NCI-H187 treated with DMSO at 0.1 percent for 48 hours (cell line): ENCODE measurements at regions not wholly inside any gene's neighbourhood (a gene's known extent, or its start where the extent isn't known, plus 50 kb on each side); places are given as distances from the start of the nearest gene placed in this dataset.

ENCODE experiments used
- DNase-seq: peaks from one replicate; lab custom pipeline; 2025; lab: John Stamatoyannopoulos, UW

DNA sequence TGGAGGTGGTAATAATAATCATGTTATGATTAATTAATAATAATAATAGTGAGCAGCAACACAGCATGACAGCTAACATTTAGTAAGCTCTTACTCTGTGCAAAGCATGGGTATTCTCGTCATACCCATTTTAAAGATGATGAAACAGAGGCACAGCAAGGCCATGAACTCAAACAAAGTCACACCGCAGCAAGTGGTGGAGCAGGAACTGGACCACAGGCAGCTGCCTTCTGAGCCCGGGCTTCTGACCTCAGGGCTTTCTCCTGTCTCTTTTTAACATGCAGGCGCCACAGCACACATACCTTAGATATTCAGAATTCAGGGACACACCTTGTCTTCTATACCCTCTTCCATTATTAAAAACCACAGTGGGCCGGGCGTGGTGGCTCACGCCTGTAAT is 50.7 kb upstream of the SPATA12 start:
- no peak for DNase-seq

DNA sequence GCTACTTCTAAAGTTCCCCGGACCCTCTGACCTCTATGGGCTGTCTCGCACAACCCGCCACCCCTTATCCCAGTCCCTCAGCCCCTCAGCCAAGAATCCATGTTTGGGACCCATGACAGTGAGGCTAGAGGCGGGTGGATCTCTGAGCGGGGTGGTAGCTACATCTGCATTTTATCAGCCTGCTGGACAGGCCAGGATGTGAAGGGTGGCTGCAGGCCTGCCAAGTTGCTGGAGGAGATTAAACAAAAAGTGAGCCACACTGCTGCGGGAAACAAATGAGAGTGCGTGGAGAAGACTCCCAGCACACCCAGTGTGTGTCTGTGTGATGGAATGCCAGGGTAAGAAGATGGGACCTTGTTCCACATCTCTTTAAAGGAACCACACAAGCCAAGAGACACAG is 51.1 kb upstream of the SPATA12 start:
- DNase-seq: no peak

DNA sequence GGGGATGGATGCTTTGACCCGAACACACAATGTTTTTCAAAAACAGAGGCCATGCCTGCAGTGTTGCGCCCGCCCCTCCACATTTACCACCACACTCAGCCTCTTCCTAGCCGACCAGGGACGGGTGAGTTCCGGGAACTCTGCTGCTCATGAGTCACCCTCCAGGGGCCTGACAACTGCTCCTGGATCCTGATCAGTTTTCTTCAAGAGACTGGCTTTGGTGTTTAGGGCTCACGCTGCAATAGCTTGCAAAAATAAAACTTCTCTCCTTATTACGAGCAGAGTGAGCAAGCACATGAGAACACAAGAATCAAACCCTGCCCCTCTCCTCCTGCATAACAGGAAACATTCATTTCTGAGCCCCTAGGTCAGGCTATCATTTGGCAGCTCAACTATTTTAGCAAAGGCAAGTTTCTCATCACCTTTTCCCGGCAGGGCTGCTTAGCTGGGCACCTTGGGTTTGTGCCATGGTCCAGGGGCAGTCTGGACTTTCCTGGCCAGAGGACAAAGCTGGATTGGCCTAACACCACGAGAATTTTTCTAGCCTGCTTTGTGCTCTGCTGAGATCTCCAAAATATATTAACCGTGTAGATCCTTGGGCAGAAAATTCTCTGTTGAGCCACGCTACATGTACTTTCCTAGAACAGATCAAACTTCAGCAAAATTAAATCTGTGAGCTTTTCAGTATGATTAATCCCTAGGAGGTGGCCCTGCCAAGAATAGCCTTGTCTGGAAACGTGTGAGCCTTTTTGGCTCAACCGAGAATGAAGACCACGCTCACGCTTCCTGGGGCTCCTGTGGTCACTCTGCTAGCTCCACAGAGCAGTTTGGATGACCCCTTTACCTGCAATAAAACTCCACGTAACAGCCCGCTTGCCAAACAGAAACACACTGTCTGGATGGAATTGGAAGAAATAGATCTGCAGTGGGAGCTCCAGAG is 52.7 kb upstream of the SPATA12 start:
- no peak for DNase-seq

DNA sequence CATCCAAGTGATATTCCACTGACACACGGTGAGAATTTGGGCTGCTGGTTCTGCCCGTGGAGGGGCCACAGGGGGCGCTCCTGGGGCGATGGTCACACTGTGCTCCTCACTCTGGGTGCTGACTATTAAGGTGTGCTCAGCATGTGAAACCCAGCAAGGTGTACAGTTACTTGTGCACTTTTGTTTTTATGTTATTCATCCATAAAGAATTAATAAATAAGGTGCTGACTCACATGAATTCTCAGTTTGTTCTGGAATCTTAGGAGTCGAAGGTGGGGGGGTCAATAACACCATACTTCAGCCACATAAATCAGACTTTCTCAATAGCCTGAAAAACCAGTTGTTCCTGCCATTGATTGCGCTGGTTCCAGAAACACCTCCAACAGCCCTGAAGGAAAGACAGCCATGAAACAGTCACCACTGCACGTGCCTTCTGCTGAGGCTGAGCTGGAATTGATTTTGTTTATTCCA is 53.5 kb upstream of the SPATA12 start:
- DNase-seq: no peak

DNA sequence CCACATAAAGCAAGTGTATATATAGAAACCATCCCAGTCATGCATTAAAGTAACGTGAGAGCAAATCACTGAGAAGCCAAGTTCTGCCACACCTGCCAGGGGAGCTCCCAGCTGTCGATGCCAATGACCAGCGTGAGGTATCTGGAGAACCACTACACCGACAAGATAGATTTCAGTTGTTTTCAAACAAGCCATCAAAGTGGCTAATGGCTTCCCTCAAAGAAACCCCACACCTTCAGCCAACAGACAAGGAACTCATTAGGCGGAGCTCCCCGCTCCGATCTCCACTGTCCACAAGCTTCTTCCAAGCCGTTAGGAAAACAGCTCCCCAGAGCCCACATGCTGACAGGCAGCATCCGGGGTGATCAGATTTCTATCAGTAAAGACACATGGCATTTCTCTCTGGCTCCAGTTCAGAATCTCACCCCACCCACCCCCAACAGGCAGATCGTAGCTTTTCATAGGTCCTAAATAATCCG is 54.2 kb upstream of the SPATA12 start:
- peak; percentile 68 for DNase-seq

DNA sequence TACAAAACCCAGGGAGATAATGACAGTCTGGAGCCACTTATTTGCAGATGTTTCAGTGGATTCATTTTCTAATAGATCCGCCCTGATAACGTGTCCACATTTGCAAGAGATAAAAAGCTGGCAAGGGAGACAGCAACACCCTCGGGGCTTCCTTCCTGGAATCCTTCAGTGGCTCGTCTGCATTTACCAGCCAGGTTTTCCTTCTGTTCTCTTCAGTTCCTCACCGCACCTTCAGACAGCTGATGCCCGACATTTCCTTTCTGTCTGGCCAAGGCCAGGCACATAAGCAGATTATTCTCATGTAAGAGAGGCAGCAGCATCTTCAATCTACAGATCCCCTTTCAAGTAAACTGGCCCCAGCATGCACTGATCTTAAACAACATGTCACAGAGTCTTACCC is 56.2 kb upstream of the SPATA12 start:
- no peak for DNase-seq

DNA sequence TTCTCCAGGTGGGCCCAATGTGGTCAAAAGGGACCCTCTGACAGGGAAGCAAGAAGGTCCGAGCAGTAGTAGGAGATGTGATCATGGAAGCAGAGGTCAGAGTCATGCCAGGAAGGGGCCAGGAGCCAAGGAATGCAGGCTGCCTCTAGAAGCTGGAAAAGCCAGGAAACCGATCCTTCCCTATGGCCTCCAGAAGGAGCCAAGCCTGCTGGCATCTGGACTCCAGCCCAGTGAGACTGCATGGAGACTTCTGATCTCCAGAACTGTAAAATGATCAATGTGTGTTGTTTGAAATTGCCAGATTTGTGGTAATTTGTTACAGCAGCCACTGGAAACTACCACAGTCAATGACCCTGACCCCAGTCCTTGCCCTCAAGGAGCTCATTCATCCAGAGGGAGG is 56.8 kb upstream of the SPATA12 start:
- DNase-seq: no peak

DNA sequence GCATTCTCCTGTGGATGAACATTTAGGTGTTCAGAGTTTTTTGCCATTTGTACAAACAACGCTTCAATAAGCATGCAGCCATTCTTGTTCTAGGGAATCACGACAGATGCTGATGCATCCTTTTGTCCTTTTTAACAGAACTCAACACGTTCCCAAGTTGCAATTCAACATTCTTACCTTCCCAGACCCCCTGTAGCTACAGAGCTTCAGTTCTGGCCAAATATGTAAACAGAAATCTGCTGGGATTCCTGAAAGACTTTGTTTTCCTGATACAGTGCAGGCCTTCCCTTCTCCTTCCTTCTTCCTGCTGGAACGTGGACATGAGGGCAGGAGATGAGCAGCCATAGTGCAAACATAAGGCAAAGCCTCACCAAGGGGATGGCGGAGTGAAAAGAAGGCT is 59.1 kb upstream of the SPATA12 start:
- no peak for DNase-seq

DNA sequence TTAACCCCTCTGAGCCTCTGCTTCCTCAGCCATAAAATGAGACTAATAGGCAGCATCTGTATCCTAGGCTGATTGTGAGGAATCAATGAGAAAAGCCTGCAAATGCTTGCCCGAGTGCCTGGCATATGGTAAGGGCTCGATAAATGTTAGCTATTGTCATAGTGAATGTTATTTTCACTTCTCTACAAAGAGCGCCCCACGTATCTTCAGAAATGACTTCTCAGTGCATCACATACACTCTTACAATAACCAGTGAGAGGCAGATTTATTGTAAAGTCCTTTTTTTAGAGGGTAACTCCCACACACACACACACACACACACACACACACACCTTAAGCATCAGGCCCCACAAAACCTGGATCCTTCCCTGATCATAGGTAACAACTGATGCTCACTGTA is 60.5 kb upstream of the SPATA12 start:
- DNase-seq: no peak

DNA sequence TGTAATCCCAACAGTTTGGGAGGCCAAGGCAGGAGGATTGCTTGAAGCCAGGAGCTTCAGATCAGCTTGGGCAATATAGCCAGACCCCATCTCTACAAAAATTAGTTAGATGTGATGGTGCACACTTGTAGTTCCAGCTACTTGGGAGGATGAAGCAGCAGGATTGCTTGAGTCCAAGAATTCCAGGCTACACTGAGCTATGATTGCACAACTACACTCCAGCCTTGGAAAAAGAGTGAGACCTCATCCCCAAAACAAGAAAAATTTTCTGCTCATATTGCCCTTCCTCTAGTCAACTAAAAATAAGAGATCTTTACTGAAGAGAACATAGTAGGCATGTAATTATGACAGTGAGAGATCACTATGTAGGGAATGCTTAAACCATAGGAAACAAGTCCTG is 60.9 kb upstream of the SPATA12 start:
- no peak for DNase-seq

DNA sequence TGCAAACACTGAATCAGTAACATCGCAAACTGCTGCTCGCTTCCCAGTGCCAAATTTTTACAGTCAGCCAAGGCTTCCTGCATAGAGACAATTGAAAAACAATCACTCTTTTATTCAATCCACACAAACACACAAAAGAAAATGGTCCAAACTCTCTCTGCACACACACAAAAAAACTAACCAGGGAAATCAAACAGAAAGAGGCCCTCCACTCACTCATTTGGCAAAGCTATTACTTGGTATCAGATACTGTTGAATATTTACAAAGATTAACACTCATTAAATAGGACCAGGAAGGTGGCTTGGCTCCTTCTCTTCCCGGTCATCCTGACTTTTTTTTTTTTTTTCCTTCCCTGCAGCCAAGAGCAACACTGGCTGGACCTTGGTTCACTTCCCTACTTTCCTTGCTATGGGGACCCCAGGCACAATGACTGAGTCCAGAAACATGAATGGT is 62.4 kb upstream of the SPATA12 start:
- DNase-seq: no peak

DNA sequence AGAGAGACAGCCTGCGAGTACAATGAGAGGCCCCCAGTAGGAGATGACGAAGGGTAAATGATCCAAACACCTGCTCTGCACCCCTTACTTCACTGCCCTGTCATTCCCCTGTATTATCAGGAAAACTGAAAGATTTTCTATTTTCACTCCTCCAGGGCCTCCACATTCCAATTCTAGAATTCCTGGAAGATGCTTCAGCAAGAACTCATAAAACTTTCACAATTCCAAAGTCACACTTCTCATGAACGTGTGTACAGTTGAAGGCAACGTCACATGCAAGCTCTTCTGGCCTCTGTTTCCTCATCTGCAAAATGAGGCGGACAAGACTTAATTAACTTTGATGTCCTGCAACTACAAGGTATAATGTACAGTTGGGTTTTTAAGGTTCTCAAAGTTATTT is 62.8 kb upstream of the SPATA12 start:
- no peak for DNase-seq

DNA sequence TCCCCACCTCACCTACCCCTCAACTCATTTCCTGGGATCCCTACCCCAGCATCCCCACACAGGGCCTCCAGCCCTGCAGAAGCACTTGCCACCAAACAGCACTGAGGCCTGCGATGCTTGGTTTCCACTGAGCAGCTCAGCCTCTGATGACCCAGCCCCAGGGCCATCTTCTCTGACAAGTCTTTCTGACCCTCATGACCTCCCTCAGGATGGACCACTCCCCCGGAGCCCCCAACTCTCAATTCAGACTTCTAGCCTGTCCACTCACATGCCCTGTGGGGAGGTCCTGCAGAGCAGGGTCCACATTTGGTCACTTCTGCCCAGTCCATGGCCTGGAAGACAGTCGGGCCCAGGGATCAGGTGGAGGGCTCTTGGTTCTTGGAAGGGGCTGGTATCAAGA is 63.4 kb upstream of the SPATA12 start:
- DNase-seq: no peak

DNA sequence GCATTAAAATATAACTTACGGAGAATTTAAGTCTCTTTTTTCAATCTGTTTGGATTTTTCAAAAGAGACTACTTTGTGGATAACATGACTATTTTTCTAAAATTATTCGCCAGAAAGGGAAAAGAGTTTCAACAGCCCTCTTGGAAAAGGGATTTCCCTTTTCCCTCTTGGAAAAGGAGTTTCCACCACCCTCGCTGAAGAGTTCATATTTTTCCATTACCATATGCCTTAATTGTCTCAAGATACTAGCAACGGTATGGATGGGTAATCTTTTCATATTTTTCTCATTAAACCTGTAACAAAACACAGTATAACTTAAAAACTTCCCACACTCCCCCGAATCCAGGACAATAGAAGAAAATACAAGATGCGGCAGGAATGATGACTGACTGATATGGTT is 66.1 kb upstream of the SPATA12 start:
- DNase-seq: no peak

DNA sequence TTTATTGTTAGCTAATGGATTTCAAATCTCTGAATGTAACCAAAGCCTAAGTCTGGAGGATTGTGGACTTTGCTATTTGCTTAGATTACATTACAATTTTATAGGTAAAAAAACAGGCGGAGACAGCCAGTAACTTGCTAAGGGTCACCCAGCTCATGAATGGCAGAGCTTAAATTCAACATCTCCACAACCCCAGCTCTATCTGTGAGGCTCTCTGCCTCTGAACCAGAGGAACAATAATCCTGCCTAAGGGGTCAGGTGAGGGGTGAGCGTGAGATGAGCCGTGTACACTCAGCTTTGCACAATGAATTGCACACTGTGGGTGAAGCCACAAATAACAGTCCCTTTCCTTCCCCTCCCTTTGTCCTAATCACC is 69.8 kb upstream of the SPATA12 start:
- no peak for DNase-seq

DNA sequence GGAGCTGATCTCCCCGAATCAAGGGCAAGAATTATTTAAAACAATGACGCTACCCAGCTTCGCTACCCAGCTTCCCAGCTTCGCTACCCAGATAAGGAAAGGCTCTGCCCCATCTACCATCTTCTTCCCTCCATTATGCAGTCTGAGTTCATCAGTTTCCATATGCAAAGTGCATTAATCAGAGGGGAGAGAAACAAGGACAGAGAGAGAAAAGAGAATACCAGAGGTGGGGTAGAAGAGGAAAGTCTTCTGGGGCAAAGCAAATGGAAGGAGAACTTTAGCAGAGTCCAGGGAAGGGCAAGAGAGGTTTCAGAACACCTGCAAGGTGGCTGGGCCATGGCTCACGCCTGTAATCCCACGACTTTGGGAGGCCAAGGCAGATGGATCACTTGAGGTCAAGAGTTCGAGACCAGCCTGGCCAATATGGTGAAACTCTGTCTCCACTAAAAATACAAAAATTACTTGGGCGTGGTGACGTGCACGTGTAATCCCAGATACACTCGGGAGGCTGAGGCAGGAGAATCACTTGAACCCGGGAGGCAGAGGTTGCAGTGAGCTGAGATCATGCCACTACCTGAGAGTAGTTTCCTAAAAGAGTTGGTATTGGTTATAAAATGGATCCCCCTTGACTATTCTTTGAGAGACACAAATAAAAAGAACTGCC is 70.4 kb upstream of the SPATA12 start:
- DNase-seq: no peak

DNA sequence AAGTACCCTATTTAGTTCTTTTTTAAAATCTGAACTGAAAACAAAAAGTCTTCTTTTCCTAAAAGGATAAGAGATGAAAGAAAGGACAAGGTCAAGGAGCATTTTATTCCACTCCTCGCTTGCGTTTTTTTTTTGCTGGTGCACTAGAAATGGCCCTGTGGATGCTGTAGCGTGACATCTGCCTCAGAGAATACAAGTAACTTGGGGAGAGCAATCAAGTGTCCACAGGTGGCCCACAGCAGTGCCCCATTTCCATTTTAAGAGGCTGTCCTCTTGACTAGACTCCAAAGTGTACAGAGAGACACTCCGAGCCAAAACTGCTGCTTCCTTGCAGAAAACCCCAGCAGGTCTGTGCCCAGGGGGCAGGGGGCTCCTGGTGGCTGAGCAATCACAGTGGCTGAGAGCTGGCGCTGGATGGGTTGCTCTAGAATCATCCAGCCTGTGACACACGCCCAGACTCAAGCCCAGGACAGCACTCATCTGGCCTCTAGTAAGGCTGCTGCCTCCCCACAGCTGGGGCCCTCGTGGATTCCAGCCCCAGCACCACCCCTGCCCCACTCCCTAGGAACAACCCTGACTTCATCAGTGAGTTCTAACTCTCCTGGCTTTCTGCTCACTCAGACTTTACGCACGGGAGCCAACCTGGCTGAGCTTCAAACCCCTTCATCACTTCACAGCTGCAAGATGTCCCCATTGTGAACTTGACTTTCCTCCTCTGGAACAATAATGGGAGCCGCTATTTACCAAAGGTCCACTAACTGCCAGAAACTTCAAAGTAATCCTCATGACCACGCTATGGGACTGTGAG is 71.1 kb upstream of the SPATA12 start:
- no peak for DNase-seq

DNA sequence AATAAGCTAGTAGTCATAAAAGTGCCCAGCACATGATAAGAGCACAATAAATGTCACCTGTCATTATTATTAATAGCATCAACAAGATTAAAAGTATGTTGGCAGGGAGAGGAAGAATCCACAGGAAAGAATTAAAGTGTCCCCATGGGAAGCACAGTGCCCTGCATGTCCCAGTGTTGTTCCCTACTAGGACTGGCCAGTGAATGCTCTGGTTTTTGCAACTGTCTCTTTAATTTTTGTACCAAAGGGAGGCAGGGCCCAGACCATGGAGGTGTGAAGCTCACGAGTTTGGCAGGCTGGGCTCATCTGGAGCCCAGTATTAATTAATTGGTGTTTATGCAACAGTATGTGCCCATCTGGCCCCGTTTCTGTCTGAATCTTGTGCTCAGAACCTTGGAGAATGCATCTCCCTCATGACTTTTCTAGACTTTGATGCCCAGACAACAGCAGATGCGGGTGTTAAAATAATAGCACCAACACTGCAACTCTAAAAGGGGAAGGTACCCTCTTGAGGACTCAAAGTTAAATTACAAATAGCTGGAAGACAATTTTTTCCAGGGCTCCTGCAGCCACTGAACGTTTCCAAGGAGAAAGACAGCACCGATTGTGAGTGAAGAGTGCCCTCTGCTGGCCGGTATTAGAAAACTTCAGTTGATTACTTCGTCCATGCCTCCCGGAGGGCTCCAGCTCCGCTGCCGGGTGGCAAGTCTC is 71.9 kb upstream of the SPATA12 start:
- DNase-seq: no peak

DNA sequence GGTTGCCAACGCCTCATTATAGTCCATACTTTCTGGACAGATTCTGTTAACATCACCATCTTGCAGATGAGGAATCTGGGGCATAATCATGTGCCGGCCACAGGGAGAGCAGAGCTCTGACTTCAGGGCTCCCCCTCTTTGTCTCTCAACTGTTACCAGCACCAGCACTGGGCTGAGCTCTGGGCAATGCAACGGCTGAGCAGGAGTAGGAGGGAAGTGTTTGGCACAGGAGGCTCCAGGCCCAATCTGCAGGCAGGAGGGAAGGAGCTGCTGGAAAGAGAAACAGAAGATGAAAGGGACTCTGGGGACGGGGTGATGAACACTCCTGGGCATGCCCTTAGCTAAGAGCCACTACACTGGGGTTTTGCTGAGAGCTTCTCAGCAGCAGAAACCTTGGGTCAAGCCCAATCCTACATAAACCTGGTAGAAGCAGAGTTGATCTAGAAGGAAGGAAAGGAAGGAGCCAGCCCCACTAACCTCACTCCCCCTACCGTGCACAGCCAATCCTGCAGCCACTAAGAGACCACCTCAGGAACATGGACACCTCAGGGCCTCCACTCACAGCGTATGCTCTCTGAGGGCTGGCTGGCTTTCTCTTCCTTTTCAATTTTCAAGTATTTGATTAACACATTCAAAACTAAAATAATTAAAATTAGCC is 73.1 kb upstream of the SPATA12 start:
- no peak for DNase-seq

DNA sequence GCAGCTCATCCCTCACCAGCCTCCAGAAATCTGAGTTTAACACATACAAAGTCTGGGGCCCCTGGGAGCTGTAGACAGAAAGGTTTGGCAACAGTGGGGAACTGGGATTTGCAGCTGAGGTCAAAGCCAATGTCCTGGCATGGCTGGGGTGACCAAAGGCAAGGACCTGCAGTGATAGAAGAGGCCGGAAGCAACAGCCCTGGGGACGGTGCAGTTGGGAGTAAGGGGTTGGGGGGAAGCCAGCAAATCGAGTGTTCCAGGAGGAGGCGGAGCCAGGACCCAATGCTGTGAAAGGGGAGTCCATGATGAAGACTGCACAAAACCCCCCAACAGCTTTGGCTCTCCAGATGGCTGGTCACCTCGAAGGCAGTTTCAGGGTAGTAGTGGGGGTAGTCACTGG is 74.1 kb upstream of the SPATA12 start:
- DNase-seq: no peak

DNA sequence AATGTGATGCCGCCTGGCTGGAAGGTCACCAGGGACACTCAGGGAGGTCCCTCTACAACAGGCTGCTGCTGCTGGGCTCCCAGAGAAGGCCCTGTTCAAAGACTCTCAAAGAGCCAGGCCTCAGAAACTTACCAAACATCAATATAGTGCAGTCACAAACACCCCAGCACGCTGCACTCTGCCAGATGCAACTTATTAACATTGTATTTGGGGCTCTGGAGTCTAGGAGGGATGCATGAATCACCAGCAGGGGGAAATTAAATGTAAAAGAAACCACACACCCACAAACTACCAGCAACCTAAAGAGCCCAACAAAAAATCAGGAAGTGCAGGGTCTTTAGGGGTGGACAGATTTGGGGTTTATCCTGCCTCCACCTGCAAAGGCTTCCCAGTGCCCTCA is 74.6 kb upstream of the SPATA12 start:
- no peak for DNase-seq
